H1 (cell line): ENCODE measurements at regions not wholly inside any gene's neighbourhood (a gene's known extent, or its start where the extent isn't known, plus 50 kb on each side); places are given as distances from the start of the nearest gene placed in this dataset.

Source experiments
- CHD2 ChIP-seq: IDR thresholded peaks from 2 replicates; pipeline ENCODE4 v1.6.1; 2012; ENCODE audit warnings: low read length, improper control_type of control experiment
- CTCF ChIP-seq, 3 experiments: IDR thresholded peaks; 1 replicate in 2 of 3; 2 replicates in 1 of 3; pipeline versions ENCODE4 v1.5.1 to v1.6.1; 2011; ENCODE audit warnings: low read length in 3 of 3, mild to moderate bottlenecking in 3 of 3, inconsistent platforms in 2 of 3, low read depth in 1 of 3, moderate library complexity in 1 of 3; ENCODE audit not compliant: insufficient read depth in 1 of 3; ENCODE audit errors: control extremely low read depth in 1 of 3
- POLR2A ChIP-seq, 2 experiments: IDR thresholded peaks; 1 replicate in 1 of 2; 2 replicates in 1 of 2; pipeline ENCODE4 v1.6.1; 2011; ENCODE audit warnings: low read depth in 2 of 2, low read length in 2 of 2, mild to moderate bottlenecking in 2 of 2; ENCODE audit errors: control extremely low read depth in 1 of 2
- SRF ChIP-seq: IDR thresholded peaks from 2 replicates; pipeline ENCODE4 v1.6.1; 2011; ENCODE audit warnings: mild to moderate bottlenecking, low read depth, low read length, moderate library complexity
- TAF1 ChIP-seq: IDR thresholded peaks from 2 replicates; pipeline ENCODE4 v1.6.1; 2011; ENCODE audit warnings: mild to moderate bottlenecking, low read depth, low read length

- TF ChIP-seq POLR2A (IDR thresholded peaks at IDR 0.05; ENCODE audit: control extremely low read depth in 1 of 2, low read depth in 2 of 2, low read length in 2 of 2) (no peak), TAF1 (no peak), CTCF (IDR thresholded peaks at IDR 0.05; ENCODE audit: control extremely low read depth in 1 of 3, insufficient read depth in 1 of 3, low read depth in 1 of 3, low read length in 3 of 3) (no peak), SRF (no peak), CHD2 (no peak)
Observed at GRCh38 chr6:78465059-78465634, 402.2 kb upstream of the IRAK1BP1 start (continued).
